Type B pancreatic cell (in vitro differentiated cells): ENCODE measurements at regions not wholly inside any gene's neighbourhood (a gene's known extent, or its start where the extent isn't known, plus 50 kb on each side); places are given as distances from the start of the nearest gene placed in this dataset.

Experiments used
- DNase-seq: peaks from one replicate; pipeline ENCODE4 v3.0.0; 2021; ENCODE audit warnings: mixed read lengths; ENCODE audit not compliant: unreplicated experiment; ENCODE audit errors: extremely low spot score
- H3K27ac Mint-ChIP-seq: 2 replicates; pipeline ENCODE4 v1.8.0; 2021; ENCODE audit warnings: mild to moderate bottlenecking, mixed read lengths
- H3K27me3 Mint-ChIP-seq: 2 replicates; pipeline ENCODE4 v1.8.0; 2021; ENCODE audit warnings: mixed read lengths
- H3K36me3 Mint-ChIP-seq: 2 replicates; pipeline ENCODE4 v1.8.0; 2021; ENCODE audit warnings: mixed read lengths
- H3K4me1 Mint-ChIP-seq: one replicate; pipeline ENCODE4 v1.8.0; 2021; ENCODE audit warnings: mixed read lengths; ENCODE audit not compliant: unreplicated experiment
- H3K4me3 Mint-ChIP-seq: 2 replicates; pipeline ENCODE4 v1.8.0; 2021; ENCODE audit warnings: mild to moderate bottlenecking, mixed read lengths
- H3K9me3 Mint-ChIP-seq: 2 replicates; pipeline ENCODE4 v1.8.0; 2021; ENCODE audit warnings: mixed read lengths
- CTCF ChIP-seq: fragments of 200-600 bp; sonication (generic); conservative IDR thresholded peaks from 2 replicates; pipeline ENCODE4 v1.5.0; 2021; ENCODE audit warnings: antibody characterized with exemption, mild to moderate bottlenecking

- DNase-seq = no peak
- H3K9me3 Mint-ChIP-seq = no peaks in the 10 kb centered on the region
- H3K4me1 Mint-ChIP-seq = no peaks in the 10 kb centered on the region
- H3K27me3 Mint-ChIP-seq = no peaks in the 10 kb centered on the region
- H3K27ac Mint-ChIP-seq = no peak overlapping the region
- no peaks in the 10 kb centered on the region for H3K36me3 Mint-ChIP-seq
- no peak for TF ChIP-seq CTCF
- H3K4me3 Mint-ChIP-seq = no peak overlapping the region
Observed at GRCh38 chrX:78517124-78517523, 142.0 kb downstream of the RTL3 start.

- no peak for TF ChIP-seq CTCF
- Mint-ChIP-seq H3K36me3 (no peaks in the 10 kb centered on the region), H3K4me1 (no peaks in the 10 kb centered on the region), H3K27ac (no peak overlapping the region), H3K9me3 (no peaks in the 10 kb centered on the region), H3K27me3 (no peaks in the 10 kb centered on the region), H3K4me3 (no peak overlapping the region)
- DNase-seq = no peak
Observed at GRCh38 chrX:78514852-78515251, 144.3 kb downstream of the RTL3 start.

GRCh38 chrX:78513971-78514738 is 145.0 kb downstream of the RTL3 start:
- Mint-ChIP-seq H3K36me3 (no peaks in the 10 kb centered on the region), H3K9me3 (no peaks in the 10 kb centered on the region), H3K4me3 (no peak overlapping the region), H3K27me3 (no peaks in the 10 kb centered on the region), H3K27ac (no peak overlapping the region), H3K4me1 (no peaks in the 10 kb centered on the region)
- DNase-seq = no peak
- TF ChIP-seq CTCF = no peak

GRCh38 chrX:78506248-78506647 is 152.9 kb downstream of the RTL3 start:
- no peaks in the 10 kb centered on the region for H3K4me1 Mint-ChIP-seq
- H3K36me3 Mint-ChIP-seq = no peaks in the 10 kb centered on the region
- no peaks in the 10 kb centered on the region for H3K9me3 Mint-ChIP-seq
- DNase-seq = no peak
- no peaks in the 10 kb centered on the region for H3K27me3 Mint-ChIP-seq
- no peak overlapping the region for H3K27ac Mint-ChIP-seq
- no peak overlapping the region for H3K4me3 Mint-ChIP-seq
- no peak for TF ChIP-seq CTCF

- no peak for DNase-seq
- H3K27me3 Mint-ChIP-seq = no peaks in the 10 kb centered on the region
- no peaks in the 10 kb centered on the region for H3K36me3 Mint-ChIP-seq
- no peak overlapping the region for H3K27ac Mint-ChIP-seq
- no peak for TF ChIP-seq CTCF
- no peak overlapping the region for H3K4me3 Mint-ChIP-seq
- H3K9me3 Mint-ChIP-seq = no peaks in the 10 kb centered on the region
- no peaks in the 10 kb centered on the region for H3K4me1 Mint-ChIP-seq
Observed at GRCh38 chrX:78496483-78496882, 162.6 kb downstream of the RTL3 start.
